Head of caudate nucleus (tissue), 42 donors: ENCODE measurements at regions not wholly inside any gene's neighbourhood (a gene's known extent, or its start where the extent isn't known, plus 50 kb on each side); places are given as distances from the start of the nearest gene placed in this dataset.
"Not testable (repeated sequence)": the region's sequence is repeated elsewhere in the genome, so short reads cannot be mapped to it uniquely, and the experiment has no call there.

Experiments used
- DNase-seq, 42 donors: peaks; one replicate each; pipeline versions ENCODE4 v3.0.0 to v3.0.0-alpha.2; 2020 to 2021; ENCODE audit warnings: mixed read lengths in 7 of 42
- intact Hi-C: fragments of 100-400 bp; cut with DNase I; formaldehyde crosslinking; loops from one replicate; pipeline ENCODE4 v1.15.0; 2022

DNA sequence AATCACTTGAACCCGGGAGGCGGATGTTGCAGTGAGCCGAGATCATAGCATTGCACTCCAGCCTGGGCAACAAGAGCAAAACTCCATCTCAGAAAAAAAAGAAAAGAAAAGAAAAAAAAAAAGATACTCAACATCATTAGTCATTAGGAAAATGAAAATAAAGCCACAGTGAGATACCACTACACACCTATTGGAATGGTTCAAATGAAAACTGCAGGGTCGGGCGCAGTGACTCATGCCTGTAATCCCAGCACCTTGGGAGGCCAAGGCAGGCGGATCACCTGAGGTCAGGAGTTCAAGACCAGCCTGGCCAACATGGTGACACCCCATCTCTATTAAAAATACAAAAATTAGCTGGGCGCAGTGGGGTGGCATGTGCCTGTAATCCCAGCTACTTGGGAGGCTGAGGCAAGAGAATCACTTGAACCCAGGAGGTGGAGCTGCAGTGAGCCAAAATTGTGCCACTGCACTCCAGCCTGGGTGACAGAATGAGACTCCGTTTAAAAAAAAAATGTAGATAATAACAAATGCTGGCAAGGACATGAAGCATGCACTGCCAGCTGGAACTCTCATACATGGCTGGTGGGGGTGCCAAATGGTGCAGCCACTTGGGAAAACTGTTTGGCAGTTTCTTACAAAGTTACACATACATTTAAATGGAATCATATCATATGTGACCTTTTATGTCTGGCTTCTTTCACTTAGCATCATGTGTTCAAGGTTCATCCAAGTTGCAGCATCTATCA is 90.0 kb upstream of the TARDBP start:
- DNase-seq, intact Hi-C loops: not testable (repeated sequence)

DNA sequence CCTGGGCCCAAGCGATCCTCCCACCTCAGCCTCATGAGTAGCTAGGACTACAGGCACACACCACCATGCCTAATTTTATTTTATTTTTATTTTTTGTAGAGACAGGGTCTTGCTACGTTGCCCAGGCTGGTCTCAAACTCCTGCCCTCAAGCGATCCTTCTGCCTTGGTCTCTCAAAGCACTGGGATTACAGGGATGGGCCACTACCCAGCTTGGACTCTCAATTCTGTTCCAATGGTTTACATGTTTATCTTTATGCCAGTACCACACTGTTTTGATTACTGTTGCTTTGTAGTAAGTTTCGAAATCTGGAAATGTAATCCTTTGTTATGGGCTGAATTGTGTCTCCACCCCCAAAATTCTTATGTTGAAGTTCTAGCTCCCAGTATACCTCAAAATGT is 88.4 kb upstream of the TARDBP start:
- intact Hi-C loops = no loop called here

DNA sequence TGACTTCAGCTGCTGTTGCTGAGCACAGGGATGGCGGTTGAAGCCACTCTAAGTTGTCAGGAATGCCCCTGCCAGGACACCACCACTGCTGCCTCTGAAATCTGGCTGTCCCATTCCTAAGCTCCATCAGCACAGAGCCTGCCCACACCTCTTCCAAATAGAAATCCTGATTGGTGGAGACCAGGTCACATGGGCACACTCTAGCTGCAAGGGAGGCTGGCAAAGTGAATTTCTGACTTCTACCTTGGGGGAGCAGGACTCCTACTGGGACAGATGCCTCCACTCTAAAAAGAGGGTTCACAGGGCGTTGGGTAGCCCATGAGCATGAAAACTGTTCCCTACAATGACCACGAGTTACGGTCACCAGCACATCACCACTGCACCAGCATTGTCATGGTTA is 83.8 kb upstream of the TARDBP start:
- intact Hi-C loops = no loop called here
- DNase-seq = no peak

More for the DNA sequence above, 88.4 kb upstream of the TARDBP start:
- DNase-seq = no peak

DNA sequence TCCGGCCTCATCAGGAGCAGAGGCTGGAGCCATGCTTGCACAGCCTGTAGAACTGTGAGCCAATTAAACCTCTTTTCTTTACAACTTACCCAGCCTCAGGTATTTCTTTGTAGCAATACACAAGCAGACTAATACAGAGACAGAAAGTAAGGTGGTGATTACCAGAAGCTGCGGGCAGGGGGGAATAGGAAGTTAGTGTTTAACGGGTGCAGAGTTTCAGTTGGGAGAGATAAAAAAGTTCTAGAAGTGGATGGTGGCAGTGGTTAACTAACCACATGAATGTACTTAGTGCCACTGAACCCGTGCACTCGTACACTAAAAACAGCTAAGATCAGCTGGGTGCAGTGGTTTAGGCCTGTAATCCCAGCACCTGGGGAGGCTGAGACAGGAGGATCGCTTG is 80.4 kb upstream of the TARDBP start:
- no peak for DNase-seq
- intact Hi-C loops = no loop called here

DNA sequence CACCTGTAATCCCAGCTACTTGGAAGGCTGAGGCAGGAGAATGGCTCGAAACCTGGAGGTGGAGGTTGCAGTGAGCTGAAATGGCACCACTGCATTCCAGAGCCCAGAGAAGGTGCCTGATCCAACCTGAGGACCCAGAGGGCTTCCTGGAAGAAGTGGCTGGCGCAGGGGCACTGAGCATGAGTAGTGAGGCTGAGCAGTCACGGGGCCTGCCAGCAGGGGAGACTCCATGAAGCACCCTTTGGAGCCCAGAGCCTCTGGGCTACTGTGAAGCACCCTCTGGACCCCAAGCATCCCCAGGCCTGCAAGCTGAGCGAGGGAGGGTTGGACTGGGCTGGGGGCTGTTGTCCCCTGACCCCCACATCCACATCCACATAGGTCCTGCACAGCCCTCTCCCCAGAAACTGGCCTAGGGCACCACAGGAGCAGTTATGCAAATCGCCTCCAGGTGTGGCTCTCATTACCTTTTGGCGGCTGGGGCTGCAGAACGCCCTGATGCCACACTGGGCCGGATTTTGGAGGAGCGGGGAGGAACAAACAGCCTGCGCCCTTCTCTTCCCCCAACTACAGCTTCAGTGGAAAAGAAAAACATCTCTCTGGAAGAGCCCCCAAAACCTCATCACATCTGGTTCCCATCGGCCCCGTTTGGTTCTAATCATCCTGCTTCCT is 78.2 kb upstream of the TARDBP start:
- intact Hi-C loops = no loop called here

DNA sequence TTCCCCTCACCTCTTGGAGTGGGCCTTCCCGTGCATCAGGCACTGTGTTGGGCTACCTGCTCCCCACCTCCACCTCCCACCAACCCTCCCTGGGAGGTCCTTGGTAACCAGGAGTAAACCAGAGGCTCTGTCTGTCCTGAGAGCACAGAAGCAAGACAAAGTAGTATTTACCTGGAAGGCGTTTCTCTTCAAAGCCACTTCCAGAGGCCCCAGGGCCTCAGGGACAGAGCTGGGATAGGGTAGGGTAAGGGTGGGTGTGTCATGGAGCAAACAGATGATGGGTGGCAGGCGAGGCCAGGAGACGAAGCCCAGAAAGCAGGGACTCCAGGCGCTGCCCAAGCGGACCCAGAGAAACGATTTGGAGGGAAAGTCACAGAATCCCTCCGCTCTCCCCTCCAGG is 77.2 kb upstream of the TARDBP start:
- intact Hi-C loops = no loop called here
- DNase-seq = no peak

More for the DNA sequence above, 78.2 kb upstream of the TARDBP start:
- no peak for DNase-seq

DNA sequence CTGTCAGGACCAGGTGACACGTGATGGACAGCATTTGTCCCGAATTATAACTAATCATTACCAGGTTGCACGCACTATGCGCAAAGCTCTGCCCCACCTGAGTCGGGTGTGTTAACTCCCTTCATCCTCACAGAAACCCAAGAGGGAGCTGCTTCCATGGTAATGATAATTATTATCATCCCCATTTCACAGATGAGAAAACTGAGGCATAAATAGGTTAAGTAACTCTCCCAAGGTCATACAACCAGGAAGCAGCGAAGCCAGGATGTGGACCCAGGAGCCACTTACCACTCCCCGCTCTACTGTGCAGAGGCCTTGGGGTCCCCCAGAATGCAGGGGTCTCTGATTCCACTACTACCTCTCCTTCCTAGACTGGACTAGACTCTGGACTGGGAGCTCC is 76.7 kb upstream of the TARDBP start:
- DNase-seq = no peak
- intact Hi-C loops = no loop called here

DNA sequence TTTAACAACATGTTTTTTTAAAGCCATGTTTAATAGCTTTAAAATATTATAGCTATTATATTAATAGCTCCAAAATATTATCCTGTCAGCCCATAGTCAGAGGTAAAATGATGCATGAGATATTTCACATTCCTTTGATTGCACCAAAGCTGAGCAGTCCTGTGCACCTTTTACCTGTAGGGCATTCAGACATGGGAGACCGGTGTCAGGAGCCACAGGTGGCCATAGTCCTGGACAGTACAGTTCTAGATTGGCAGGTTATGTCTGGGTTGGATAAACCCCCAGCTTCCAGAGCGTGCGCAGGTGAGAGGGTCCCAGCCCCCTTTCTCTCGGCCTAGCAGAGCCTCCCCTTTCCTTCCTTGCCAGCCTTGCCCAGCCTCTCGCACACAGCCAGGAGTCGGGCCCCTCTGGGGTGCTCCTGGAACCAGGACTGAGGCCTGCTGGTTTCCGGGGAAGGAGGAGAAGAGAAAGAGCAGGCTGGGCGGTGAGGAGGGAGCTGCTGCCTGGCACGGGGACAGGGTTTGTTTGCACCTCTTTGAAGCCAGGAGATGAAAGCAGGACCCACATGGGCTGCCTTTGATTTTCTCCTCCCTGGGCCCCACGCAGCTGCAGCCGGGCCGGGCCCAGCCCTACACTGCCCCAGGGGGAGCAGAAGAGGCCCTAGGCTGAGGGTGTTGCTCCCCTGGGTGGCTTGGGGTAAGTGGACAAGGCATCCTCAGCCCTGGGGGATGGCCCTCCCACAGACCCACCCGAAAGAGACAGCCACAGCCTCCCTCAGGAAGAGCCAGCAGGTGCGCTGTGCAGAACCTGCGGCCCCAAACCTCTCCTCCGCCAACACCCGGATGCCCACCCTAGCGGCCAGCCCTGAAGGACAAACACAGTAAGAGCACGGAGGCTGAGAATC is 75.2 kb upstream of the TARDBP start:
- intact Hi-C loops = no loop called here
- no peak for DNase-seq

DNA sequence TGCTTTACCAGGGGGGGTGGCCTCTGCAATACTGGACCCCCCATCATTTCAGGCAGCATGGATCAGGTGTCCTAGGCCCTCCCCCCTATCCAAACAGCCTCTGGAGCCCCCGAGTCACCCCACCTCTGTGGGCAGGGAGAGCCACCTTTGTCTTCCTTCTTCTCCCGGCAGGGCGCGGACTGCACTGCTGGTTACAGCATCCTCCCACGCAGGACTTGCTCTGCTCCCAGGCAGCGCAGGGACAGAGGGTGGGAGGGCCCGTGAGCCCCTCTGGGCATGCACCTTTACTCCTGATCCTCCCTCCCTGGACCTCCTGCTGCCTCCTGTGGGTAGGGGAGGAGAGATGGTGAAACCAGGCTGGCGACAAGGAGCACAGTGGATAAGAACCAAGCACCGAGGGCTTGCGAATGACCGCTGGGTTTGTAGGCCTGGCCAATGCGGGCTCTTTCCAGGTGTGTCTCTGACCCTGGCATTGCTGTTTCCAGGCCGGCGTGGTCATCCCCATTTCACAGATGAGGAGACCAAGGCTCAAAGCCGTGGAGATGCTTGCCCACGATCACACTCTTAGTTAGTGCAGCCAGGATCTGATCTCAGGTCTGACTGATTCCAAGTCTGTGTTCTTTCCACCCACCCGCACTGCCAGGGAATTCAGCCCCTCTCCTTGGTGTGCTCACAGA is 73.6 kb upstream of the TARDBP start:
- DNase-seq = no peak
- intact Hi-C loops = no loop called here

DNA sequence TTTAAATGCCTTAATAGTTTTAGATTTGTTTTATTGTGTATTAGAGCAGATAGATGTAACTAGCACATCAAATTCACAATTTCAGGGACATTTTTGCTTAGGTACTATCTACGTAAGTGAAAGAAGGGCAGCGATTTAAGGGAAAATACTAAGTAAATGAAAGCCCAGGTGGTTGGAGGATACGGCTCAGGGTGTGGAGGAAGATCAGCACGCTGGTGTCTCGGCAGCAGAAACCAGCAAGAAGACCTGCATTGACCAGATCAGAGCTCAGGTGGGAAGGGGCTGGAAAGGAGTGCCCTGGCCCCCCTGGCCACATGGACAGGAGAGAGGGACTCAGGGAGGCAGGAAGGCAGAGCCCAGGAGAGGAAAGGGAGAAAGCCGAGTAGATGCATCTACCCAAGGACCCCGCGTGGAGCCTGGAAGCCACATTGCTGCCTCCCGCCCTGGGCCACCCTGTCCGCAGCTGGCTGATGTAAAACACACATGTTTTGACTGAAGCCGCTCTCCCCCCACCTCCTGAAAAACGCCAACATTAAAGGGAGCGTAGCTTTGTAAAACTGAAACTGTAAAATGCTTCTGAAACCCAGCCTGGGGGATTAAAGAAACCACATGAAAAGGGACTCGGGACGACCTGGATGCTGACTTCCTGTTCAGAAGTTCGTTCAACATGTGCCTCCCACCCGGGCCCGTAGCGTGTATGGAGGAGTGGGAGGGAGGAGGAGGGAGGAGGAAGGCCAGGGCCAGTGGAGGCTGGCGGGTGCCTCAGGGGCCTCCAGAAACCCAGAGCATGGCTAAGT is 72.6 kb upstream of the TARDBP start:
- no peak for DNase-seq
- intact Hi-C loops = loop anchor here (10.0 kb wide), 1 partner anchor 435 kb away; no protein-coding TSS in a partner anchor

DNA sequence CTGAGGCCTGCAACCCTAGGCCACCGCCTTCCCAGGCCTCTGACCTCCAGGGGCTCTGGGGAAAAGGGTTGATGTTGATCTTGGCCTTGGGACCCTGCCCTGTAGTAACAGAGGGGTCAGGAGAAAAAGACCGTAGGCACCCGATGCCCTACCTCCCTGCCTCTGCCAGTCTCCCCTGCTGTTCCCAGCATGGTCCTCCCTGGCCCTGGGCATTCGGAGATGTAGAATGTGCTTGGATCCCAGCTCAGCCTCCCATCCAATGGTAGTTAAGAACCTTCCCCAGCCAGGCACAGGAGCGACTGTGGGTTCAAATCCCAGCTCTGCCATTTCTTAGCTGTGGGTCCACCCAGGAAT is 72.0 kb upstream of the TARDBP start:
- no peak for DNase-seq
- intact Hi-C loops = loop anchor here (10.0 kb wide), 1 partner anchor 436 kb away; no protein-coding TSS in a partner anchor

DNA sequence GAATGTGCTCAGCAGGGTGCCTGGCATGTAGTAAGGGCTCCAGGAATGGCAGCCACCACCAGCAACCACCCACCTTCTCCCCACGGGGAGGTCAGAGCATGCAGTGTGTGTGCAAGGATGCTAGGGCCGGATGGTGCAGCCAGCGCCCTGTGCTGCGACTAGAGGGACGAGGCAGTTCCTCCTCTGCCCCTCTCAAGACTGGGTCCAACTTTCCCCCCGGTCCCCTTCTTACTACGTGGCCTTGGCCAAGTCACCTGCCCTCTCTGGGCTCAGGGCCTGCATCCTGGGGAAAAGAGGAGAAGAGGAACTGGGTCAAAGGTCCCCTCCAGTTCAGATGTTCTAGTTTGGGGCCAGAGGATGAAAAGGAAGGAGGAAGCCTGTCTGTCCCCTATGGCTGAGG is 71.6 kb upstream of the TARDBP start:
- intact Hi-C loops = loop anchor here (10.0 kb wide), 1 partner anchor 436 kb away; no protein-coding TSS in a partner anchor
- no peak for DNase-seq

DNA sequence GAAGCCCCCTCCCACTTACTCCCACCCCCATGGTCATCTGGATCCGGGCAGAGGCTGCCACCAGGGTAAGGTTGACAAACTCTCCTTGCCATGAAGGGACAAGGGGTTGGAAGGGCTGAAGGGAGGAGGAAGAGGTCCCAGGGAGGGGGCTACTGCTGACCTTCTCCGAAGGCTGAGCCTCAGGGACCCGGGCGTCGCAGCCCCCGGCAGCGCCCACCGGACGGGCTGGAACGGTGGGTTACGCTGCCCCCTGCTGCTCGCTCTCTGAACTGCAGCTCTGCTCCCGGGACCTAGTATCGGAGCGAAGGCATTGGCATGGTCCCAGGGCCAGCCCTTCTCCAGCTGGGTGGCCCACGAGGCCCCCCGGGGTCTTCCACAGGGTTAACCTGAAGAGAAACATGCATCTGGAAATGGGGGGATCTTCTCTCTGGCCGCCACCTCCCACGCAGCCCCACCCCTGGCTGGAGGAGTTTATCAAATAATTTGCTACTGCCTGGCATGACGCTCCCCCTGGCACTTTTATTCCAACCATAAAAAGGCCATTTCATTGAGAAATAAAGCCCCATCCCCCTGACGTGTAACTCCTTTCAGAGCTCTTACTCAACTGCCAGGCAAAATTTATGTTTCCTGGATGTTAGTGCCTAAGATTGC is 70.4 kb upstream of the TARDBP start:
- intact Hi-C loops = loop anchor here (10.0 kb wide), 1 partner anchor 437 kb away; no protein-coding TSS in a partner anchor
- DNase-seq = peak in 39 of 42 donors; percentile 31 to 85 (median 65)

DNA sequence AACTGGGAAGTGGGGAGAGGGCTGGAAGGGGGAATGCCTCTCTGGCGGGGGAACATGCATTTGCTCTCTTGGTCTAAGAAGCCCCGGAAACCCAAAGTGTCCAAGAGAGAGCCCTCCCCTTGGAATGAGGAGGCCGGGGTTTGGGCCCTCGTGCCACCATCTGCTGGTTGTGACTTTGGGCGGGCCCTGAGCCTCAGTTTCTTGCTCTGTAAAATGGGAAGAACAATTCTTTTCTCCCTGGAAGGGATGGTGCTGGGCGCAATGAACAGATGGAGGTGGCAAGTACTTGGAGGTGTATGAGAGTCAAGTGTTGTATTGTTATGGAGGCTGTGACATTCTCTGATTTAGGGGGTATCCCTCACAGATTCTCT is 69.9 kb upstream of the TARDBP start:
- intact Hi-C loops = loop anchor here (10.0 kb wide), 1 partner anchor 438 kb away; no protein-coding TSS in a partner anchor
- DNase-seq = no peak

DNA sequence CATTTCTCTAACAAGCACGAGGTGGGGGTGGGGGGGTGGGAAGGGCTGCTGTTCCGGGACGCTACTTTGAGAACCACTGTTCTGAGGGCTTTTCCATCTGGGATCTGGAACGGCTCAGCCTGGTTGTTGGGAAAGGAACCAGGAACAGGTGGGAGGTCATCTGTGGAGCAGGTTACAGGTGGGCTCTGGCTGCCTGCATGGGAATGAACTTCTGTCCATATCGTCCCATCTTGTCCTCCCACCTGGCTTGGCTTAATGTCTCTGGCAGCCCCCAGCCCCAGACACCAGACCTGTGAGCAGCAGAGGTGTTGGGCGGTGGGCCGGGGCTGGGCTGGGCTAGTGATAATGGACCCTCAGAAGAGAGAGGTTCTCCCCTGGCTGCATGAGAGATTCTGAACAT is 69.4 kb upstream of the TARDBP start:
- no peak for DNase-seq
- intact Hi-C loops = loop anchor here (10.0 kb wide), 1 partner anchor 438 kb away; no protein-coding TSS in a partner anchor

DNA sequence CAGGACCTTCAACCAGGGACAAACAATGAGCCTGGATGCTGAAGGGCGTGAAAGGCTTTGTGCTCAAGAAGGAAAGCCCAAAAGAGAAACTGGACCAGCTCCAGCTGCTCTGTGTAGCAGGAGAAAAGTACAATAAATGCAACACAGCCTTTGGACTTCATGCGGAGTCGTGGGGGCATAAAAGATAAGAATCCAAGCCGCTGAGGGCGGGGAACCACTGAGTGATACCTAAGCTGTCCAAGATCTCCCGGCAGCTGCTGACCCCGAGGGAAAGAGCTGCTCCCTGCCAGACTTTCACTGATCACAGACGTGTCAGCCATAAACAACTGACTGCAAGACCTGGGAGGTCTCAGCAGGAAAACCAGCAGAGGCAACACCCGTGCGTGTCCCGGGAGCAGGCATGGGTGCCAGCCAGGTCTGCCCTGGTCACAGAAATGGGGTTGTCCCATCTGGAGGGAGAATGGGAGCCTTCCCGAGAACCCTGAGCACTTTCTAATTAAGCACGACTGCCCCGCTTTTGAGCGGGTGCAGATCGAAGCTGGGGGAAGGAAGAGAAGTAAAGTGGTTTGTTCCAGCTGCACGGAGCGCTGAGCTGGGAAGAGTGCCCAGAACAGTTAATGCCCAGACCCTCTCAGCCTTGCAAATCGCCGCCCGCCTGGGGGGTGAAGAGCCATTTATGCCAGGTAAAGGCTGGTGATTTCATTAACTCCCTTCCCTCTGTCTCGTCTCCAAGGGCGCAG is 68.3 kb upstream of the TARDBP start:
- peak in 5 of 42 donors; percentile 21 to 56 (median 44) for DNase-seq
- intact Hi-C loops = loop anchor here (10.0 kb wide), 1 partner anchor 439 kb away; no protein-coding TSS in a partner anchor

DNA sequence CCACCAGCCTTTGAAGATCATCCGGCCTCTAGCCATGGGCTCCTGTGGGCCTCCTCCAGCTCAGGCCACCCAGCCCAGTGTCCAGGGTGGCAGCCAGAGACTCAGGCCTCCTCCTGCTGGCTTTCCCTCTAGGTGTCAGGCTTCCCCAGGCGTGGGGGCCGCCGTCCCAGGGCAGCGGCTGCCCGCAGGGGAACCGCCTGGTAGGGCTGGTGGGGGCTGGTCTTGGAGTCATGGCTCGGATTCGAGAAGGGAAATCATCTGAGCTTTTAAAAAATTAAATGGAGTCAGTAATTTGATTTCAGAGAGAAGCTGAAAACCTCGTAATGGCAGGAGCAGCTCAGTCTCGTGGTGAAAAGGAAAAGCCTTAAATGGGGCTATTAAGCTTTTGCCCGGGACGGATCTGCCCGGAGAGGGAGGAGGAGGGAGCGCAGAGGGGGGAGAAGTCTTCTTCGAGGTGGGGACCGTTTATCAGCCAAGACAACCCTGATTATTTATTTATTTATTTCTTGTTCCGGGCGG is 66.4 kb upstream of the TARDBP start:
- intact Hi-C loops = loop anchor here (10.0 kb wide), 1 partner anchor 441 kb away; no protein-coding TSS in a partner anchor
- DNase-seq = peak in 1 of 42 donors; percentile 48
